ENCODE measurements at regions not wholly inside any gene's neighbourhood (a gene's known extent, or its start where the extent isn't known, plus 50 kb on each side); places are given as distances from the start of the nearest gene placed in this dataset.

- no peak overlapping the region for H3K27ac ChIP-seq (ENCODE audit: low read length)
- H3K9me3 ChIP-seq (ENCODE audit: insufficient read depth, low read length) = no peaks in the 10 kb centered on the region
- H3K9ac ChIP-seq (ENCODE audit: low read length) = no peak overlapping the region
- no peak overlapping the region for H3K4me2 ChIP-seq (ENCODE audit: low read length)
- H3K79me2 ChIP-seq (ENCODE audit: low read length) = no peaks in the 10 kb centered on the region
- no peak overlapping the region for H2AFZ ChIP-seq (ENCODE audit: low read depth, low read length)
- H3K4me3 ChIP-seq (ENCODE audit: low read length) = no peak overlapping the region
- no peaks in the 10 kb centered on the region for H3K36me3 ChIP-seq (replicated peaks; ENCODE audit: low read depth, low read length)
- no peaks in the 10 kb centered on the region for H4K20me1 ChIP-seq (ENCODE audit: insufficient read depth, low read length)
- TF ChIP-seq EZH2phosphoT487 (IDR thresholded peaks at IDR 0.05; ENCODE audit: low read depth) = no peak
- TF ChIP-seq, protein P1, sequence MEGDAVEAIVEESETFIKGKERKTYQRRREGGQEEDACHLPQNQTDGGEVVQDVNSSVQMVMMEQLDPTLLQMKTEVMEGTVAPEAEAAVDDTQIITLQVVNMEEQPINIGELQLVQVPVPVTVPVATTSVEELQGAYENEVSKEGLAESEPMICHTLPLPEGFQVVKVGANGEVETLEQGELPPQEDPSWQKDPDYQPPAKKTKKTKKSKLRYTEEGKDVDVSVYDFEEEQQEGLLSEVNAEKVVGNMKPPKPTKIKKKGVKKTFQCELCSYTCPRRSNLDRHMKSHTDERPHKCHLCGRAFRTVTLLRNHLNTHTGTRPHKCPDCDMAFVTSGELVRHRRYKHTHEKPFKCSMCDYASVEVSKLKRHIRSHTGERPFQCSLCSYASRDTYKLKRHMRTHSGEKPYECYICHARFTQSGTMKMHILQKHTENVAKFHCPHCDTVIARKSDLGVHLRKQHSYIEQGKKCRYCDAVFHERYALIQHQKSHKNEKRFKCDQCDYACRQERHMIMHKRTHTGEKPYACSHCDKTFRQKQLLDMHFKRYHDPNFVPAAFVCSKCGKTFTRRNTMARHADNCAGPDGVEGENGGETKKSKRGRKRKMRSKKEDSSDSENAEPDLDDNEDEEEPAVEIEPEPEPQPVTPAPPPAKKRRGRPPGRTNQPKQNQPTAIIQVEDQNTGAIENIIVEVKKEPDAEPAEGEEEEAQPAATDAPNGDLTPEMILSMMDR (IDR thresholded peaks at IDR 0.05; ENCODE audit: low read depth, low read length) = no peak
- H3K4me1 ChIP-seq (ENCODE audit: low read length) = no peaks in the 10 kb centered on the region
- H3K27me3 ChIP-seq (ENCODE audit: low read depth, low read length) = peaks cover 3% of the 10 kb centered on the region; the same call in 1 of the 2 replicates
These were observed 115.8 kb downstream of the ETNK1 start for GRCh38 chr12:22740656-22741355.

GRCh38 chr12:22743700-22744099 lies 118.7 kb downstream of the ETNK1 start:
- no peaks in the 10 kb centered on the region for H3K9me3 ChIP-seq (ENCODE audit: insufficient read depth, low read length)
- no peak overlapping the region for H3K9ac ChIP-seq (ENCODE audit: low read length)
- no peaks in the 10 kb centered on the region for H3K4me1 ChIP-seq (ENCODE audit: low read length)
- H4K20me1 ChIP-seq (ENCODE audit: insufficient read depth, low read length) = no peaks in the 10 kb centered on the region
- H3K27me3 ChIP-seq (ENCODE audit: low read depth, low read length) = no peaks in the 10 kb centered on the region
- H3K4me2 ChIP-seq (ENCODE audit: low read length) = no peak overlapping the region
- no peak for TF ChIP-seq EZH2phosphoT487 (IDR thresholded peaks at IDR 0.05; ENCODE audit: low read depth)
- TF ChIP-seq, protein P1 (IDR thresholded peaks at IDR 0.05; ENCODE audit: low read depth, low read length) = no peak
- no peak overlapping the region for H3K27ac ChIP-seq (ENCODE audit: low read length)
- H3K4me3 ChIP-seq (ENCODE audit: low read length) = no peak overlapping the region
- H3K36me3 ChIP-seq (replicated peaks; ENCODE audit: low read depth, low read length) = no peaks in the 10 kb centered on the region
- no peak overlapping the region for H2AFZ ChIP-seq (ENCODE audit: low read depth, low read length)
- H3K79me2 ChIP-seq (ENCODE audit: low read length) = no peaks in the 10 kb centered on the region

GRCh38 chr12:22744197-22744596 lies 119.2 kb downstream of the ETNK1 start:
- H3K4me3 ChIP-seq (ENCODE audit: low read length) = no peak overlapping the region
- no peak overlapping the region for H3K27ac ChIP-seq (ENCODE audit: low read length)
- no peak overlapping the region for H3K4me2 ChIP-seq (ENCODE audit: low read length)
- H3K27me3 ChIP-seq (ENCODE audit: low read depth, low read length) = no peaks in the 10 kb centered on the region
- no peaks in the 10 kb centered on the region for H3K4me1 ChIP-seq (ENCODE audit: low read length)
- H3K79me2 ChIP-seq (ENCODE audit: low read length) = no peaks in the 10 kb centered on the region
- H3K36me3 ChIP-seq (replicated peaks; ENCODE audit: low read depth, low read length) = no peaks in the 10 kb centered on the region
- H3K9ac ChIP-seq (ENCODE audit: low read length) = no peak overlapping the region
- no peaks in the 10 kb centered on the region for H4K20me1 ChIP-seq (ENCODE audit: insufficient read depth, low read length)
- TF ChIP-seq, protein P1 (IDR thresholded peaks at IDR 0.05; ENCODE audit: low read depth, low read length) = no peak
- TF ChIP-seq EZH2phosphoT487 (IDR thresholded peaks at IDR 0.05; ENCODE audit: low read depth) = no peak
- no peaks in the 10 kb centered on the region for H3K9me3 ChIP-seq (ENCODE audit: insufficient read depth, low read length)
- no peak overlapping the region for H2AFZ ChIP-seq (ENCODE audit: low read depth, low read length)

DNA sequence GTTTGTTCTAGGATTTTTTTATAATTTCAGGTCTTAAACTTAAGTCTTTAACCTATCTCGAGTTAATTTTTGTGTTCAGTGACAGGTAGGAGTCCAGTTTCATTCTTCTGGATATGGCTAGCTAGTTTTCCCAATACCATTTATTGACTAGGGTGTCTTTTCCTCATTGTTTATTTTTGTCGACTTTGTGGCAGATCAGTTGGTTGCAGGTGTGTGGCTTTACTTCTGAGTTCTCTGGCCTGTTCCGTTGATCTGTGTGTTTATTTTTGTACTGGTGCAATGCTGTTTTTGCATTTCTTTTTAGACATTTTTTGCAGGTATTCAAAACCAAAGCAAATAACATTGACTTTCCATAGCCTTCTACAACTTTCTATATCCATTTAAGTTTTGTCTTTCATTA lies 121.7 kb downstream of the ETNK1 start:
- Histone ChIP-seq H3K4me2 (ENCODE audit: low read length) (no peak overlapping the region), H3K4me3 (ENCODE audit: low read length) (no peak overlapping the region), H3K9ac (ENCODE audit: low read length) (no peak overlapping the region)

More for the DNA sequence above, 121.7 kb downstream of the ETNK1 start:
- Histone ChIP-seq H3K4me1 (ENCODE audit: low read length) (no peaks in the 10 kb centered on the region), H3K79me2 (ENCODE audit: low read length) (no peaks in the 10 kb centered on the region), H3K27me3 (ENCODE audit: low read depth, low read length) (no peaks in the 10 kb centered on the region), H2AFZ (ENCODE audit: low read depth, low read length) (no peak overlapping the region), H3K27ac (ENCODE audit: low read length) (no peak overlapping the region), H3K9me3 (ENCODE audit: insufficient read depth, low read length) (no peaks in the 10 kb centered on the region), H4K20me1 (ENCODE audit: insufficient read depth, low read length) (no peaks in the 10 kb centered on the region), H3K36me3 (replicated peaks; ENCODE audit: low read depth, low read length) (no peaks in the 10 kb centered on the region)
- TF ChIP-seq, protein P1 (IDR thresholded peaks at IDR 0.05; ENCODE audit: low read depth, low read length) = no peak
- no peak for TF ChIP-seq EZH2phosphoT487 (IDR thresholded peaks at IDR 0.05; ENCODE audit: low read depth)
